ENCODE measurements at regions not wholly inside any gene's neighbourhood (a gene's known extent, or its start where the extent isn't known, plus 50 kb on each side); places are given as distances from the start of the nearest gene placed in this dataset.

DNA sequence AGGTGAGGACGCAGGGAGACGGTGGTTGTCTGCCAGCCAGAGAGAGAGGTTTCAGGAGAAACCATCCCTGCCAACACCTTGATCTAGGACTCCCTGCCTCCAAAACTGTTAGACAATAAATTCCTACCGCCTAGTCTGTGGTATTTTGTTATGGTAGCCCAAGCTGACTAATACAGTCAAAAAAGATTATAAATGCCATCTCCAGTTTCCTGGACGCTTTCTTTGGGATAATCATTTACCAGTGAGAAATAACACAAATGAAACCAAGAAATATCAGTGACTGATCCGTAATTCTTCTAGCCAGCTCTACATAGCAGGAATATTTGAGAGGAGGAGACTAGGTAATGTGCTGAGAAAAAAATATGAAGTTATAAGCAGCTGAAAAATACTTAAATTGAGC lies 707.8 kb upstream of the LMCD1 start:
- no peak for DNase-seq (ENCODE audit: low read depth in 2 of 2, low spot score in 1 of 2)

DNA sequence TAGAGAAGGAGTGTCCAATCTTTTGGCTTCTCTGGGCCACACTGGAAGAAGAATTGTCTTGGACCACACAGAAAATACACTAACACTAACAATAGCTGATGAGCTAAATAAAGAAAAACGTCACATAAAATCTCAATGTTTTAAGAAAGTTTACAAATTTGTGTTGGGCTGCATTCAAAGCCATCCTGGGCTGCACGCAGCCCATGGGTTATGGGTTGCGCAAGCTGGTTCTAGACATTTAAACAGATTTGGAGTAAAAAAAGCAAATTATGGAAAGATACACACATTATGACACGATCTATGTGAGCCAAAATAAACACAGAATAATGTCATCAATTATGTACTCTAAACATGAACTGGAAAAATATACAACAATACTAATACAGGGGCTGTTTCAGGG lies 703.3 kb upstream of the LMCD1 start:
- DNase-seq (ENCODE audit: low read depth in 2 of 2, low spot score in 1 of 2): no peak

DNA sequence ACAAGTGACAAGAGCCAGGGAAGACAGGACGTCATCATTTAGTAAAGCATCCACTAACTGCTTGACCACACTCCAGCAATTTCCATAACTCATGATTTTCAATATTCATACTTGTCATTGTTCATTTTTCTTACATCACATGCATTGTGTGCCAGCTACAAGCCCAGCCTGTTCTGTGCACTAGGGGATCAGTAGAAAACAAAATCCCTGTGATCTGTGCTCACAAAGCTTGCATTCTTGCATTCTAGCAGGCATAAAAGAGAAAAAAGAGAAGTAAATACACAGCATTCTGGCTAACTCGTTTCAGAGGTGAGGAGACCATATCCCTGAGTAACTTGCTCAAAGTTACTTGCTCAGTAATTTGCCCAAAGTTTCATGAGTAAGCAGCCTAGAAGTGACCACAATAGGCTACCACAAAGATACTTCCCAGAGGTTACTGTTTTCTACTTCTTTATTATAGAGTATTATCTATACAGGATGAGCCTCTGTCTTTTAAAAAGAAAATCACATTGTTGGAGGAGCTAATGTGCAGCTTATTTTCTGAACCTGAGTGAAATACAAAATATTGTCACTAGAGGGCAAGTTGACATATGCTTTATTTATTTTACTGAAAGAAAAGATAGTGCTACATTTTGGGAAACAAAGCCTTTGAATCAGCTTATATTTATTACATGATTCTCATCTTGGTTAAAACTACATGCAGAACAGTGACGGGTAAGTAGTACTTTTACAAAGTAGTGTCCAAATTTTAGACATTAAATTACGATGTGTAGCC lies 701.4 kb upstream of the LMCD1 start:
- no peak for DNase-seq (ENCODE audit: low read depth in 2 of 2, low spot score in 1 of 2)

DNA sequence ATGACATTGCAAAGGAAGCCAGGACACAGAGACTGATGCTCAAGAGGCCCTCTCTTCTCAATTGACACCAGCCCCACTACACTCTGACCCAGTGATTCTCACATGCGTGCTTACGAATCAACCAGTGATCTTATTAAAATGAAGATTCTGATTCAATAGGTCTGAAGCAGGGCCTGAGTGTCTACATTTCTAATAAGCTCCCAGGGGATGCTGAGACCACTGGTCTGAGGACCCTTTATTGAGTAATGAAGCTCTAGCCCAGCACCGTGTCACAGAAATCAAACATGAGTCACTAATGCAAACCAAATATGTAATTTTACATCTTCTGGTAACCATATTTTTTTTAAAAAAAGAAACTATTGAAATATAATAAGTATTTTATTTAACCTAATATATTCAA lies 689.1 kb upstream of the LMCD1 start:
- no peak for DNase-seq (ENCODE audit: low read depth in 2 of 2, low spot score in 1 of 2)

DNA sequence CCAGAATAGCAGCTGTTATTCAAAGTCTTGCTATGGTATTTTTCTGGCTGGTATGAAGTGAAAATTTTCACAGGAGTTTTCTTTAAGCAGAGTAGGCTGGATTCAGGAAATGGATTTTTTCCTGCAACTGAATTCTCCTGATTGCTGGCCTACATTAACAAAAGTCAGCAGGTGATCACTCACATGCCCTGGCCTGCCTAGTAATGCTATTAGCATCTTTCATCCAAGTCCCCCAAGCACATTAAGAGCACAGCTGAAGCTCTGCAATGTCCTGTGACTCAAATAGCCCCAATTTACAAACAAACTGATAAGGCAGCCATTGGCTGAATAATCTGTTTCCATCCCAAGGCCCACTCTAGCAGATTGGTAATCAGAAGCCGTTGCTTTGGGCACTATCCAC lies 688.3 kb upstream of the LMCD1 start:
- no peak for DNase-seq (ENCODE audit: low read depth in 2 of 2, low spot score in 1 of 2)

DNA sequence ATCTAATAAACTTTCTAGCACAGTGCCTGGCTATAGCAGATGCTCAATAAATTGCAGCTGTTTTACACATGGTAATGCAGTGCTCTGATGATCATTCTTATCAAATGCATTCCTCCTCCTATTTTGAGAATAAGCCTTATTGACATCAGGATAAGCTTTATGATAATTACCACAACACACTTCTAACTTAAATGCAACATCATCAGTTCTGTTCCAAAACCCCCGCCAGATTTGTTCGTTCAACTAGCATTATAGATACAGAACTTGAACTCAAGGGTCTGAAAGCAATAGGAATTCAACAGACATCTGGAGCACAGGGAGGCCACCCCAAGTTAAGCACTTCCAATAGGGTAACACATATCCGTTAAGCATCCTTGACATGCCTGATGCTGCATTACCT lies 684.4 kb upstream of the LMCD1 start:
- no peak for DNase-seq (ENCODE audit: low read depth in 2 of 2, low spot score in 1 of 2)

DNA sequence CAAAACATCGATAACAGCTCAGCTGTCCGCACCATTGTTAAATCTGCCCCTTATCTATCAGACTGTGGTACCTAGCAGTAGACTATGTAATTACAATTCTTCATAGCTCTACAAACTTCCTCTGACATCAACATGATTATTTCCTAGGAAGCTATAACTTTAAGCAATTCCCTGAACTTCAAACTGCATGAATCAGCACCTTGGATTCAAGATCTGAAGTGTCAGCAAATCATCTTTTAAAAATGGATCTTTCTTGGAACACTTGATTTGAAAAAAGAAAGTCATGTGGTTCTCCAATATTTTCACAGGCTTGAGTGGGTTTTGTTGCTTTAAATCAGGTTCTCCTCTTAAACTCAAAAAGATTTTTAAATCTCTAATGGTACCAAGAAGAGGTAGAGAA lies 680.7 kb upstream of the LMCD1 start:
- no peak for DNase-seq (ENCODE audit: low read depth in 2 of 2, low spot score in 1 of 2)

DNA sequence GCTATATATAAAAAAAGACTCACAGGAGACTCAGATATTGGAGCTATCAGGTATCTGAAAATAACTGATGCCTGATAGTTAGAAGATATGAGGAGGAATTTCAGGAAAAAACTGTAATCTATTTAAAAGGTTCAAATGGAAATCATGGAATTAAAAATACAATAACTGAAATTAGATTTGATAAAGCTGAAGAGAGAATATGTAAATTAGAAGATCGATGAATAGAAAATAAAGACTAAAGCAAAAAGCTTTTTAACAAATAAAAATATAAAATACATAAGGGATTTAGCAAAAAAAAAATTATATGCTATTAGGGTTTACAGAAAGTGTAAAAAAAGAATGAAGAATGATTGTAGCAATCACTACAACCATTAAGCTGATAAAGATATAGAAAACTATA lies 679.8 kb upstream of the LMCD1 start:
- DNase-seq (ENCODE audit: low read depth in 2 of 2, low spot score in 1 of 2): no peak

DNA sequence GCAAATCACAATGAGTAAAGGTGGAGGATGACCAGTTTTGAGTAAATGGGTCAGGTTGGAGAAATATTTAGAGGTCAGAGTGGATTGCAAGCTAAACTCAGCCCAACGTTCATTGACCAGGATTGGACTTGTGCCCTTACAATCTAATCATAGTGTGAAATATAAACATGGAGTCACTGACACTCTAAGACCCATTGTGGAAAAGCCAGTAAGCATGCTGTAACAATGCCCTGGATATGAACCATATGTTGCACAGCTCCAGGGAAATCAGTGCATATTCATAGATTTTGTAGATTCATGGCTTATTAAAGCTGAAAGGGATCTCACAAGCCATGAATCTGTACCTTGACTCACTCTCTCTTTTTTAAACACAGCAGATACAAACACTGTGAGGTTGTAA lies 660.2 kb upstream of the LMCD1 start:
- DNase-seq (ENCODE audit: low read depth in 2 of 2, low spot score in 1 of 2): no peak

DNA sequence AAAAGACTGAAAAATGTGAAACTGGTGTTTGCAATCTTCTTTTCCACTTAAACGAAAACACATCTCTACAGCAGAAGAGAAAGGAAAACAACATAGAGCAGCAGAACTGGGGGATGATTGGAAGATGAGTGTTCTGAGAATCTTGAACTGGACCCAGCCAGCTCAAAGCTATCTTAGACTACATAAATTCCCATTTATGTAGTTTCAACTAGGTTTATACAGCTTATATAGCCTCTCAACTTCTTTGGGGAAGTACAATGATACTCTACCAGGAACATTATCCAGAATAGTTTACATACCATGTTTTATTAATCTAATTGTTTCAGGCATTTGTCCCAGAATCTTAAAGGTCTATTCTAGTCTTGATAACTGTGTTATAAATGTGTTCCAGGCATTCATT lies 658.2 kb upstream of the LMCD1 start:
- DNase-seq (ENCODE audit: low read depth in 2 of 2, low spot score in 1 of 2): no peak

DNA sequence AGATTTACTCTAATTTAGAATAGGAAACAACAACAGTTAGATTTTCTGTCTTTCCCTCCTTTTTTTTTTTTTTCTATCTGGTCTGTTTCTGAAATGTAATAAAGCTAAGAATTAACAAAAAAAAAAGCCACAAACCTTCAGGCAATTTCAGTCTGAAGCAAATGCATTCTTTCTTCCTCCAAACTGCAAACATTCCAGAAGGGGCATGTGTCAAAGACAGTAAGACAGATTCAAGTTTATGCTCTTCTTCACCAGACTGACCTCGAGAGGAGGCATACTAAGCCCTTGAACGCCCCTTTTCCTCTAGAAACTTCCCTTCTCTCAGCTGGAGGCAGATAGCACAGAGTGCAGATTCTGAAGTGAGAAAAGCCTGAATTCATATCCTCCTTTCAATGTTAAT lies 654.6 kb upstream of the LMCD1 start:
- no peak for DNase-seq (ENCODE audit: low read depth in 2 of 2, low spot score in 1 of 2)

DNA sequence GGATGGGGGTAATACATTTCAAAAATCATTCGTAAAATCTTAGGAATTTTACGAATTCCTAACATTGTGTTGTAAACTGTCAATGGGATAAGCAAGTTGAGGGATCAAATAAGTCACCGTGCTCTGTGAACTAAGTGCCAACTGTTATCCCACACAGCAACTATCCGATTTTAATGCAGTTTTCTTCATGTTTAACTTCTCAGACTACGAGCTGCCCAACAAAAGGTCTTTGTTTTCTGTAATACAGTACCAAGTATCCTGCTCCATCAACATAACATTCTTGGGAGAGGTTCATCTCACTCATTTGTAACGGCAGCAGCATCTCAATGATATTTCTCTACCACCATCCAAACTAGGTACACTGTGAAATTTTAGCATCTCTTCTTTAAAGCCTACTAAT lies 654.1 kb upstream of the LMCD1 start:
- no peak for DNase-seq (ENCODE audit: low read depth in 2 of 2, low spot score in 1 of 2)

DNA sequence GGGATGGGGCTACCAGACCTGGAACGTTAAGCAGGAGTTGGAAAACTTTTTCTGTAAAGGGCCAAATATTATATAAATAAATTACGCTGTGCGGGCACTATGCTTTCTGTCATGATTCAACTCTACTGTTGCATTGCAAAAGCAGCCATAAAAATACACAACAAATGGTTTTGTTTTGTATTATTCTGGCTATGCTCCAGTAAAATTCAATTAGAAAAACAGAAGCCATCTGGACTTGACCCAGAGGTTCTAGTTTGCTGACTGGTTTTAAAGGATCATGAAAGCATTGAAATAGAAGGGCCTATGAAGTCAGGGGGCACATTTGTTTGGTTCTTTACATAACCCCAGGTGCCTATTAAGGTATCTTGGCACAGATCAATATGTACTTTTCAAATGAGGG lies 647.4 kb upstream of the LMCD1 start:
- no peak for DNase-seq (ENCODE audit: low read depth in 2 of 2, low spot score in 1 of 2)

DNA sequence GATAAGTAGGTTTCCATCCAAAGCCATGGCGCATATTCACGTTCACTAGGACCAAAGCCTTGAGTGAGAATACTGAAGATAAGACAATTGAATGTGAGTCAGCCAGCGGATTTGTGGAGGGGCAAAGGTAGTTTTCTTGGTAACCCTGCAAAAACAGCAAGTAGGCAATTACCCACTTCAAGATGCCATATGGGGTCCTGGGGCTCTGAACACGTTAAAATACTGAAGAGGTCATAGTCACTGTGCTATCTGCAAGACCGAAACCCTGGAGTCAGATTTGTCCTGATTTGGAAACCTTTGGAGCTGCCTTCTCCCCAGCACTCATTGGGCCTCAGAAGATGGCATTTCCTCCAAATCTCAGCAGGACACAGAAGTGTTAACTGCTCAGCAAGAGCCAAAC lies 646.9 kb upstream of the LMCD1 start:
- DNase-seq (ENCODE audit: low read depth in 2 of 2, low spot score in 1 of 2): no peak

DNA sequence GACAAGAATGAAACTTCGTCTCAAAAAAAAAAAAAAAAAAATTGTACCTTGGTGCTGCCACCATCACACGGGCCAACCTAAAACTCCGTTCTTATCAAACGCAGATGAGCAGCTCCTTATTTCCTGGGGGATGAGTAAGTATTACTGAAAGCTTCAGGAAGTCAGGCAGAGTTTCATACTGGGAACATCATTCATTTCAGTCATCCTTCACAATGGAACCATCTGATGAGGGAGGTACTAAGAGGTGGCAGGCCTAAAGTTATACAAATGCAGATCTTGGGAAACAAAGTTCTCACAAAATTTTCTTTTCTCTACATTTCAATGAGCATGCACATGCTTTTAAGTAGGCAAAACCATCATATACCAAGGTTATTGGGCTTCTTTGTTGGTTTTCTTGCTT lies 636.0 kb upstream of the LMCD1 start:
- no peak for DNase-seq (ENCODE audit: low read depth in 2 of 2, low spot score in 1 of 2)

DNA sequence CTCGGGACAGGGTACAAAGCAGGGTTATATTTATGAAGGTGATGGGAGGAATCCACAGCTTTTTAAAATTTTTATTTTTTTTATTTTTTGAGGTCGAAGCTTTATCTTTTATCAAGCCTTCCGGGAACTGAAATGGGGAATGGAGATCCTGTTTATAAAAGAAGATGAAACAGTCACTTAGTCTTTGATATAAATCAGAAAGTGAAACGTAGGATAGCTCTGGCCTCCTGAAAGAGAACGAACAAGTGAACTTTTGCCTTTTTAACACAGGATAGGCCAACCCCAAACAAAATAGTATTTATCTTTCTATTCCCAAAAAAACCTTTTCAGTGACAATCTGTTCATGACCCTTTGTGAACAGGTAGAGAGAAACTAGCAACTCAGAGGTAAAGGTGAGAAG lies 634.0 kb upstream of the LMCD1 start:
- DNase-seq (ENCODE audit: low read depth in 2 of 2, low spot score in 1 of 2): no peak

DNA sequence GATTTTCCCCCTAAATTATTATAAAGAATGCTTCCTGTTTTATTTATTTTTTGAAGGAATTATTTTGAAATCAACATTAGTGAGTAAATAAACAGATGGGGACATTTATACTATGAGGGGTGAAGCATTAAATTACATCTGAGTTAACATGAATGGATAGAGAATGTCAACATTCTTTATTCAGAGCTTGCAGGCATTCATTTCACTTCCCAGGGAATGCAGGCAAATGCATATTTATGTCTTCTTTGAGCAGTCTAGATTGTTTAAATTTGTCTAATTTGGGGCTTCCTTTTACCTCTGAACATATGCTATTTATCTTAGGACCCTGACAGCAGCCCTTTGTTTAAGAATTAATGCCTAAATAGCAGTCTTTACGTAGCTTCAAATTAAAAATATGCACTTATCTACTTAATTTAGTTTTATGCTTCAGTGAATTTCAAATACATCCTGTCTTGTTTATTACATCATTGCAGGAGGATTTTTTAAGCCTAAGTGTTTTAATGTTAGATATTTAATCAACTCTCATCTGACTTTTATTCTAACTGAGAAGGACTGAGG lies 630.5 kb upstream of the LMCD1 start:
- no peak for DNase-seq (ENCODE audit: low read depth in 2 of 2, low spot score in 1 of 2)

DNA sequence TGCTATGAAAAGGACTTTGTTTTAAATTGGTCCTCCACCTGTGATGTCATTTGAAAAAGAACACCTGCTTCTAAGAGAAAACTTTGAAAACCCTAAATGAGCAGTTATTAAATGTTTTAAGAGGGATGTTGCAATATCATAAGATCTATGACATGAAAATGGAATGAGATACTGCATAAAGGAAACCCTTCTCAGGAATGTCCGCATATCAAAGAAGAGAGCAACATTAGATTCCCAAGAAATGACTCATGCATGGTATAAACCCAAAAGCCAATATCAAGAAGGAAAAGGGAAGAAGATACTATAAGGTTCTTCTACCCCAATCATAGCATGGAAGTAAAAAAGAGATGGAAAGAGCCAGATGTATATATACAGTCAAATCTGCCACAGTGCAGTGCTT lies 627.5 kb upstream of the LMCD1 start:
- DNase-seq (ENCODE audit: low read depth in 2 of 2, low spot score in 1 of 2): no peak

DNA sequence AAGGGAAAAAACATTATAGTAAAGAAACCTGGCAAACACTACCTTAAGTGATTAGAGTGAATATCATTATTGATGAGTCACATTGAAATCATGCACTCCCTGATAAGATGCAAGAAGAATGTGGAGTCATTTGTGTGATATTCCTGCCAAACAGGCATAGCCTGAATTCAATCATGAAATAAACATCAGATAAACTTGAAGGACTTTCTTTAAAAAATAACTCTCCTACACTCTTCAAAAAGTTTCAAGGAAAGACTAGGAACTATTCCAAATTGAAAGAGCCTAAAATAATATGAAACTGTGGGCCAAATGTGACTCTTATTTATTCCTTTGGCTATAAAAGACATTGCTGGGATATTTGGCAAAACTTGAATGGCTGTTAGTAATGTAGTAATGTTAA lies 625.7 kb upstream of the LMCD1 start:
- DNase-seq (ENCODE audit: low read depth in 2 of 2, low spot score in 1 of 2): no peak

DNA sequence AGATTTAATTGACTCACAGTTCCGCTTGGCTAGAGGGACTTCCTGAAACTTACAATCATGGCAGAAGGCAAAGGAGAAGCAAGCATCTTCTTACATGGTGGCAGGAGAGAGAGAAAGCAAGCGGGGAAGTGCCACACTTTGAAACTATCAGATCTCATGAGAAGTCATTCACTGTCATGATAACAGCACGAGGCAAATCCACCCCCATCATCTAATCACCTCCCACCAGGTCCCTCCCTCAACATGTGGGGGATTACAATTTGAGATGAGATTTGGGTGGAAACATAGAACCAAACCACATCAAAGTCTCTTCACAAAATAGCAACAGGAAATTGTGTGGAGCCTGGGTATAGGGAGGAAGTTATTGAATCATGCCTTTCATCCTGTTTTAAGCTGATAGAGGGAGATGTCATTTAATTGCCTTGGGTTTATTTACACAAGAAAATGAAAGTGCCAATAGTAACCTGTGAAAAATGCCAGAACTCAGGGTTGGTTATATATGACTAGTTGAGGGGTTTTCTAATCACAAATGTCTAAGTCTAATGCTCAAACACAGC lies 624.8 kb upstream of the LMCD1 start:
- DNase-seq (ENCODE audit: low read depth in 2 of 2, low spot score in 1 of 2): peak in 1 of 2 donors; percentile 5

DNA sequence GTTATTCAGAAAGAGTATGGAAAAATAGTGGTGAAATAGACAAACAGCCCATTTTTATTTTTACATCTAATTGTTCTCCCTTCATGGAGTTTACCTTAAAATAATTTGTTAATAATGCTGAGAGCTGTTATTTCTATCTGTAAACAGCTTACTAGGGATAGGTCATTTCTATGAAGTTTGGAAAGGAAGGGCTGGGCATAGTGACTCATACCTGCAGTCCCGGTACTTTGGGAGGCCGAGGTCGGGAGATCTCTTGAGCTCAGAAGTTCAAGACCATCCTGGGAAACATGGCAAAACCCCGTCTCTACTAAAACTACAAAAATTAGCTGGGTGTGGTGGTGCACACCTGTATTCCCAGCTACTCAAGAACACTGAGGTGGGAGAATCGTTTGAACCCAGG lies 624.3 kb upstream of the LMCD1 start:
- no peak for DNase-seq (ENCODE audit: low read depth in 2 of 2, low spot score in 1 of 2)

DNA sequence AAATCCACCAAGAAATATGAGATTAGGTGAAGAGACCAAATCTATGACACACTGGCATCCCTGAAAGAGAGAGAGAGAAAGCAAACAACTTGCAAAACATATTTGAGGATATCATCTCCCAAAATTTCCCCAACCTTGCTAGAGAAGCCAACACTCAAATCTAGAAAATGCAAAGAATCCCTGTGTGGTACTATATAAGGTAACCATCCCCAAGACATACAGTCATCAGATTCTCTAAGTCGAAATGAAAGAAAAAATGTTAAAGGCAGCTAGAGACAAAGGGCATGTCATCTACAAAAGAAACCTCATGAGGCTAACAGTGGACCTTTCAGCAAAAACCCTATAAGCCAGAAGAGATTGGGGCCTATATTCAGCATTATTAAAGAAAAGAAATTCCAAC lies 622.1 kb upstream of the LMCD1 start:
- no peak for DNase-seq (ENCODE audit: low read depth in 2 of 2, low spot score in 1 of 2)

DNA sequence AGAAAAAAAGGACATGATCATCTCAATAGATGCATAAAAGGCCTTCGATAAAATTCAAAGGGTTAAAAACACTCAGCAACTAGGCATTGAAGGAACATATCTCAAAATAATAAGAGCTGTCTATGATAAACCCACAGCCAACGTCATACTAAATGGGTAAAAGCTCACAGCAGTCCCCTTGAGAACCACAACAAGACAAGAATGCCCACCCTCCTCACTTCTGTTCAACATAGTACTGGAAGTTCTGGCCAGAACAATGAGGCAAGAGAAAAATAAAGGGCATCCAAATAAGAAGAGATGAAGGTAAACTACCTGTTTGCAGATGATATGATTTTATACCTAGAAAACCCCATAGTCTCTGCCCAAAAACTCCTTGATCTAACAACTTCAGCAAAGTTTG lies 619.7 kb upstream of the LMCD1 start:
- no peak for DNase-seq (ENCODE audit: low read depth in 2 of 2, low spot score in 1 of 2)

All from stimulated activated CD8-positive, alpha-beta memory T cell treated with anti-CD3 and anti-CD28 coated beads, Interleukin-4, amount 100 ng/mL, for 1 hour (primary cell).